IPS-18a (cell line): ENCODE measurements at regions not wholly inside any gene's neighbourhood (a gene's known extent, or its start where the extent isn't known, plus 50 kb on each side); places are given as distances from the start of the nearest gene placed in this dataset.

Source experiments
- H3K27ac ChIP-seq: one replicate; pipeline ENCODE4 v1.5.1; 2013; ENCODE audit warnings: low read length
- H3K27me3 ChIP-seq: one replicate; pipeline ENCODE4 v1.6.1; 2013; ENCODE audit warnings: mild to moderate bottlenecking, low read length; ENCODE audit not compliant: control insufficient read depth, insufficient read depth
- H3K36me3 ChIP-seq: one replicate; pipeline ENCODE4 v1.6.1; 2013; ENCODE audit warnings: low read depth, low read length; ENCODE audit not compliant: control insufficient read depth
- H3K4me1 ChIP-seq: one replicate; pipeline ENCODE4 v1.6.1; 2013; ENCODE audit warnings: low read depth, low read length; ENCODE audit not compliant: control insufficient read depth
- H3K4me3 ChIP-seq: one replicate; pipeline ENCODE4 v1.5.1; 2013; ENCODE audit warnings: low read length
- H3K9ac ChIP-seq: one replicate; pipeline ENCODE4 v1.6.1; 2013; ENCODE audit warnings: mild to moderate bottlenecking, low read length, moderate library complexity
- H3K9me3 ChIP-seq: one replicate; pipeline ENCODE4 v1.6.1; 2013; ENCODE audit warnings: low read depth, low read length; ENCODE audit not compliant: control insufficient read depth

- H3K27ac ChIP-seq = no peak overlapping the region
Measured at GRCh38 chr4:173685831-173686210, 155.8 kb upstream of the HAND2 start.

DNA sequence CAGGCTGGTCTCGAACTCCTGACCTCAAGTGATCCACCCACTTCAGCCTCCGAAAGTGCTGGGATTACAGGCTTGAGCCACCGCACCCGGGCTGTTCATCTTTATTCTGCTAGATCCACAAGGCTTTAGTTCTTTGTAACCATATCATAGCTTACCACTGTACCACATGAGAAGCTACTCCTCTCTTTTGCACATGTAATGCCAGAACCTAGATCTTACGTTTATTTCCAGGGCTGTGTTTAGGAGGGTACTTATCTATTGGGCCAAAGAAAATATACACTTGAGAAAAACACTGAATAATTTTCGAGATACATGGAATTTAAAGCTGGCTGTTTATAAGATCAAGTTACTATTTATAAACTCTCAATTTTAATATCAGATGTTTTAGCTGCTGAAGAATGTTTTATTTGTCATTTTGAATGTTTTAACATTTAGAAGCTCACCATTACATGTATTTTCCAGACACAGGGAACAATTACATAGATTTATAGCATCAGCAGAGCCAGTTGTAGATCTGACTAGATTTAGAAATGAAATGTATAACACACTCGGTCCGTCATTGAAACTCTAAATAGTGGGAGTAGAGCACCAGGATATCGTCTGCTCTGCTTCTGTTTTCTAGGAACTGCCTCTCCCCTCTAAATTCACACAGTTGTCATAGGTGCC, 155.3 kb upstream of the HAND2 start:
- Histone ChIP-seq H3K4me3 (no peak overlapping the region), H3K4me1 (no peaks in the 10 kb centered on the region), H3K27ac (no peak overlapping the region), H3K9ac (no peak overlapping the region), H3K36me3 (no peaks in the 10 kb centered on the region), H3K27me3 (no peaks in the 10 kb centered on the region), H3K9me3 (no peaks in the 10 kb centered on the region)

More at GRCh38 chr4:173685831-173686210, 155.8 kb upstream of the HAND2 start:
- H3K36me3 ChIP-seq = no peaks in the 10 kb centered on the region
- no peaks in the 10 kb centered on the region for H3K4me1 ChIP-seq
- H3K9me3 ChIP-seq = no peaks in the 10 kb centered on the region
- no peaks in the 10 kb centered on the region for H3K27me3 ChIP-seq
- H3K9ac ChIP-seq = no peak overlapping the region
- H3K4me3 ChIP-seq = no peak overlapping the region

- H3K4me3 ChIP-seq = no peak overlapping the region
- no peaks in the 10 kb centered on the region for H3K9me3 ChIP-seq
- H3K27me3 ChIP-seq = no peaks in the 10 kb centered on the region
- H3K27ac ChIP-seq = no peak overlapping the region
- H3K4me1 ChIP-seq = no peaks in the 10 kb centered on the region
- H3K9ac ChIP-seq = no peak overlapping the region
- H3K36me3 ChIP-seq = no peaks in the 10 kb centered on the region
Measured at GRCh38 chr4:173684223-173684622, 154.2 kb upstream of the HAND2 start.

- no peaks in the 10 kb centered on the region for H3K36me3 ChIP-seq
- no peak overlapping the region for H3K9ac ChIP-seq
- H3K27ac ChIP-seq = no peak overlapping the region
- H3K9me3 ChIP-seq = no peaks in the 10 kb centered on the region
- H3K4me1 ChIP-seq = no peaks in the 10 kb centered on the region
- no peak overlapping the region for H3K4me3 ChIP-seq
- H3K27me3 ChIP-seq = no peaks in the 10 kb centered on the region
Measured at GRCh38 chr4:173682609-173683008, 152.6 kb upstream of the HAND2 start.

DNA sequence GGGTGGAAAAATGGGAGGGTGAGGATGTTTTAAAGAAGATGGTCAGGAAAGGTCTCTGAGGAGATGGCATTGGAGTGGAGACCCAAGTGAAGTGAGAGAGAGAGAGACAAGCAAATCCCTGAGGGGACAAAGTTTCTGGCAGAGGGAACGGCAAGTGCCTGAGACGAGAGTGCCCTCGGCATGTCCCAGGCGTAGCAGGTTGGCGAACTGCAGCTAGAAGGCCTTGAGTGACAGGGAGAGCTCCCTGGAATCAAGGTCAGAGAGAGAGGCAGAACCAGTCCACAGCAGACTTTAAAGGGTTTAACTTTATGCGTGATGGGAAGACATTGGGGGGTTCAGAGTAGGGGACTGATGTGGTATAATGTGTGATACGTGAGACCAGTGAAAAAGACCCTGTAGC, 150.2 kb upstream of the HAND2 start:
- Histone ChIP-seq H3K9ac (no peak overlapping the region), H3K4me3 (no peak overlapping the region), H3K4me1 (no peaks in the 10 kb centered on the region), H3K36me3 (no peaks in the 10 kb centered on the region), H3K27ac (no peak overlapping the region), H3K27me3 (no peaks in the 10 kb centered on the region), H3K9me3 (no peaks in the 10 kb centered on the region)

DNA sequence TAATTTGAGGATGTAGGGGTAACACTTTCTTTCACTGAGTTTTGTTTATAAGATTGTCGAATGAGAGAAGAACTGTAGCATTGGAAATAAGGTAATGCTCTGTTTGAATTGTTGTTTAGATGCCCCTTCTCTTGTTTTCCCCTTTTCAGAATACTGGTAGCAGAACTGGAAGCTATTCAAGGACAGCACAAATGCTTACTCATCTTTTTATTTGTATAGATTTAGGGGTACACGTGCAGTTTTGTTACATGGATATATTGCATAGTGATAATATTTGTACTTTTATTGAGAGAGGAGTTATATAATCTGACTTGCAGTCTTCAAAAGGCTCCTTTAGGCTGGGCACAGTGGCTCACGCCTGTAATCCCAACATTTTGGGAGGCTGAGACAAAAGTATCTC, 145.4 kb upstream of the HAND2 start:
- no peaks in the 10 kb centered on the region for H3K9me3 ChIP-seq
- H3K9ac ChIP-seq = no peak overlapping the region
- no peaks in the 10 kb centered on the region for H3K4me1 ChIP-seq
- H3K4me3 ChIP-seq = no peak overlapping the region
- no peaks in the 10 kb centered on the region for H3K27me3 ChIP-seq
- H3K36me3 ChIP-seq = no peaks in the 10 kb centered on the region
- H3K27ac ChIP-seq = no peak overlapping the region

DNA sequence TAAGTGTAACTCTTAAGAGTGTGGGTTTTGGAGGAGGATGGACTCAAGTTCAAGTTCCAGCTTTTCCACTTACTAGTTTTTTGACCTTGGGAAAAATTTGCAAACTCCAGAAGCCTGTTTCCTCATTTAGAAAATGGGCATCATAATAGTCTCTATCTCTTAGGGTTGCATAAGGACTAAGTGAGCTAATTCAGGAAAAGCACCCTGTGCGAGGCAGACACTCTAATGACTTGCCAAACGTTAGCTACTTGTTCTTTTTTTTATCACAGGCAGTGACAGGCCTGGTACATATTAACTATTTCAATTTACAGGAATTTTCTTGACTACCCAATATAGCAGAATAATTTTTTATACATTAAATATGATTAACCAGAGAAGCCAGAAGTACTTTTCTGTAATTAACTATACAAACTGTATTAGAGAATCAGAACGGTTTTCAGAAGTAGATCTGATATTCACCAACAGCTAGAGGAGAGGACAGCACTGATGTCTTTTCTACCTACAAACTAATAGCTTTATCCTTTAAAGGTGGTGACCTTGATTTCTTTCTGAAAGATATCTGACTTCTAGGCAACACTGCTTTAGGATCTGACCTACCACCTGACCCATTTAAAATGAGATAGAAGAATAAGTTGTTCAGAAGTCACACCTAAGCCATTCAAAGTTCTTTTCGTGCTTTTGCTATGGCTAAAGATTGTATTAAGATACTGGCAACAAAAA, 139.6 kb upstream of the HAND2 start:
- no peaks in the 10 kb centered on the region for H3K4me1 ChIP-seq
- no peak overlapping the region for H3K4me3 ChIP-seq
- no peak overlapping the region for H3K27ac ChIP-seq
- H3K9ac ChIP-seq = no peak overlapping the region
- no peaks in the 10 kb centered on the region for H3K9me3 ChIP-seq
- no peaks in the 10 kb centered on the region for H3K27me3 ChIP-seq
- H3K36me3 ChIP-seq = no peaks in the 10 kb centered on the region

DNA sequence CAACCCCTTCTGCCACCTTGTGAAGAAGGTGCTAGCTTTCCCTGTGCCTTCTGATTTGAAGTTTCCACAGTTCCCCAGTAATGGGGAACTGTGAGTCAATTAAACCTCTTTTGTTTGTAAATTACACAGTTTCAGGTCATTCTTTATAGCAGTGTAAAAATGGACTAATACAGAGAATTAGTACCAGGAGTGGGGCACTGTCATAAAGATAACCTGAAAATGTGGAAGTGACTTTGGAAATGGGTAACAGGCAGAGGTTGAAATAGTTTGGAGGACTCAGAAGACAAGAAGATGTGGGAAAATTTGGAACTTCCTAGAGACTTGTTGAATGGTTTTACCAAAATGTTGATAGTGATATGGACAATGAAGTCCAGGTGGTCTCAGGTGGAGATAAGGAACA, 131.0 kb upstream of the HAND2 start:
- Histone ChIP-seq H3K27ac (no peak overlapping the region), H3K27me3 (no peaks in the 10 kb centered on the region), H3K4me3 (no peak overlapping the region), H3K4me1 (no peaks in the 10 kb centered on the region), H3K36me3 (no peaks in the 10 kb centered on the region), H3K9me3 (no peaks in the 10 kb centered on the region), H3K9ac (no peak overlapping the region)

DNA sequence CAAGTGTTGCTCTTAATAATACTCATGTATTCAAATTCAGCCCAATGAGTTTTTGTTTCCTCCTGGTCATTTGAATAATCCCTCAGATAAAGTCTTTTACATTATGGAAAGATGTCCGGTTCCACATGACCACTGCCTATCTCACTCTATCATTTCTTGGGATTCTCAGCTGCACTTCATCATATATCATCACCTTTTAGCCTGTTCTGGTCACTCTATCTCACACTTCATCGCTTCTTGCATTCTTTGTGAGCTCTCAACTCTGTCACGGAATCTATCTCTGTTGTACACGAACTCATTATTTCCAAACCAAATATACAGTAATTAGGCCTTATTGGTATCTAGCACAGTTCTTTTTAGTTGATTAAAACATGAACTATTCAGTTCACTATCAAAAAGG, 126.9 kb upstream of the HAND2 start:
- H3K27ac ChIP-seq = no peak overlapping the region
- H3K4me3 ChIP-seq = no peak overlapping the region

DNA sequence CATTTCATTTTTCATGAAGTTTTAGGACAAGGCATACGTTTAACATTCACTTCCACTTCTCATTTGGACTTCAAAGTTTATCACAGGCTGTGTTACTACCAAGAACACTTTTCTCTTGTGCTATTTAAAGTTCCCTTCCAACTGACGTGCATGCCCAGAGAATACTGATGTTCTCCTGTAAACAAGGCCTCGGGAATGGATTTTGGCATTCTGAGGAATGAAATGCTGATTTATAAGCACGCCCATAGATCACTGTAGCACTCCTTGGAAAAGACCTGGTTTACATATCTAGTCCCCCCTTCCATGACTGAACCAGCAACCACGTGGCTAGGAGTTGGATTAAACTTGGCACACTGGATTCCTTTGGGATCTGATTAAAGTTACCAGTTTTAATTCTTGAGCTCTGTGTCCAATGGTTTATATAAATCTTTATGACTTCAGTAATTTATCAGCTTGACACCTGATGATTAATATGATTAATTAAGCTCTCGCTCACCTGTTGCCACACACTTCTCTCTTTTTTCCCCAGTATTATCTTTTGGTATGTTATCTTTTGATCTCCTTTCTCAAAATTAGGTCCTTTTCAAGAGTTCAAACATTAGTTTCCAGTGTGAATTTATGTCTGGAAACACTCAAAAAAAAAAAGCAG, 122.4 kb upstream of the HAND2 start:
- Histone ChIP-seq H3K9me3 (no peaks in the 10 kb centered on the region), H3K9ac (no peak overlapping the region), H3K36me3 (no peaks in the 10 kb centered on the region), H3K4me1 (no peaks in the 10 kb centered on the region), H3K27ac (no peak overlapping the region), H3K27me3 (no peaks in the 10 kb centered on the region), H3K4me3 (no peak overlapping the region)

More for the DNA sequence above, 126.9 kb upstream of the HAND2 start:
- Histone ChIP-seq H3K27me3 (no peaks in the 10 kb centered on the region), H3K36me3 (no peaks in the 10 kb centered on the region), H3K9ac (no peak overlapping the region), H3K4me1 (no peaks in the 10 kb centered on the region), H3K9me3 (no peaks in the 10 kb centered on the region)

- no peaks in the 10 kb centered on the region for H3K9me3 ChIP-seq
- H3K36me3 ChIP-seq = no peaks in the 10 kb centered on the region
- H3K9ac ChIP-seq = no peak overlapping the region
- H3K27ac ChIP-seq = no peak overlapping the region
- no peaks in the 10 kb centered on the region for H3K27me3 ChIP-seq
- no peak overlapping the region for H3K4me3 ChIP-seq
- H3K4me1 ChIP-seq = no peaks in the 10 kb centered on the region
Measured at GRCh38 chr4:173651651-173652282, 121.7 kb upstream of the HAND2 start.
